Testis (tissue), 2 donors: ENCODE measurements at regions not wholly inside any gene's neighbourhood (a gene's known extent, or its start where the extent isn't known, plus 50 kb on each side); places are given as distances from the start of the nearest gene placed in this dataset.

ENCODE experiments used
- POLR2A ChIP-seq: fragments of 450-650 bp; IDR thresholded peaks from one replicate; pipeline ENCODE4 v1.6.1; 2017; ENCODE audit warnings: antibody characterized with exemption, mild to moderate bottlenecking, moderate library complexity
- TF ChIP-seq, protein P1 (sequence below), 3 experiments: fragments of 450-650 bp in 2 of 3; fragments of 200-600 bp in 1 of 3; sonication (generic) in 1 of 3; IDR thresholded peaks; one replicate each; pipeline ENCODE4 v1.5.1; 2016 to 2019; ENCODE audit warnings: antibody characterized with exemption in 3 of 3, mild to moderate bottlenecking in 2 of 3, moderate library complexity in 1 of 3

DNA sequence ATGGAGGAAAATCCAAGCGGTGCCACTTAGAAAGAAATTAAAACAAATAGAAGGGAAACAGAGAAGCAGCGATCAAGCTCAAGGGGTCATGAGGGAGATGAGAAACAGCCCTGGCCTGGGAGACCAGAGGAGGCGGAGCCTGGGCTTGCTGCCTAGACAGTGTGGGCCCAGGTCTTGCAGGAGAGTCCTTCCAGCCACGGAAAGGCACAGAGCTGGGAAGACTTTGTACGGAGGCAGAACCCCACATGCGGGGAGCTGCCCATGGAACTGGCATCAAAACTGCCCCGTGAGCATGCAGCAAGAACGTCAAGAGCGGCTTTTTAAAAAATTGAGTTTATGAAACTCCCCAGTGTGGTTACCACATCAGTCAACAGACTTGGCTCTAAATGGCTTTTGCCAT lies 119.4 kb downstream of the IRX1 start:
- TF ChIP-seq, protein P1, sequence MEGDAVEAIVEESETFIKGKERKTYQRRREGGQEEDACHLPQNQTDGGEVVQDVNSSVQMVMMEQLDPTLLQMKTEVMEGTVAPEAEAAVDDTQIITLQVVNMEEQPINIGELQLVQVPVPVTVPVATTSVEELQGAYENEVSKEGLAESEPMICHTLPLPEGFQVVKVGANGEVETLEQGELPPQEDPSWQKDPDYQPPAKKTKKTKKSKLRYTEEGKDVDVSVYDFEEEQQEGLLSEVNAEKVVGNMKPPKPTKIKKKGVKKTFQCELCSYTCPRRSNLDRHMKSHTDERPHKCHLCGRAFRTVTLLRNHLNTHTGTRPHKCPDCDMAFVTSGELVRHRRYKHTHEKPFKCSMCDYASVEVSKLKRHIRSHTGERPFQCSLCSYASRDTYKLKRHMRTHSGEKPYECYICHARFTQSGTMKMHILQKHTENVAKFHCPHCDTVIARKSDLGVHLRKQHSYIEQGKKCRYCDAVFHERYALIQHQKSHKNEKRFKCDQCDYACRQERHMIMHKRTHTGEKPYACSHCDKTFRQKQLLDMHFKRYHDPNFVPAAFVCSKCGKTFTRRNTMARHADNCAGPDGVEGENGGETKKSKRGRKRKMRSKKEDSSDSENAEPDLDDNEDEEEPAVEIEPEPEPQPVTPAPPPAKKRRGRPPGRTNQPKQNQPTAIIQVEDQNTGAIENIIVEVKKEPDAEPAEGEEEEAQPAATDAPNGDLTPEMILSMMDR (IDR thresholded peaks at IDR 0.05), result no peak
- no peak for TF ChIP-seq POLR2A
